Astrocyte (in vitro differentiated cells and primary cell): ENCODE measurements at regions not wholly inside any gene's neighbourhood (a gene's known extent, or its start where the extent isn't known, plus 50 kb on each side); places are given as distances from the start of the nearest gene placed in this dataset.

Source experiments
- DNase-seq: peaks from one replicate; pipeline ENCODE4 v3.0.0-alpha.2; 2010; ENCODE audit warnings: low read depth
- FAIRE-seq: peaks from 2 replicates; lab custom pipeline; 2011; peaks lifted over from hg19 to GRCh38; lab: Jason Lieb, UNC
- H2AFZ ChIP-seq: 2 replicates; pipeline ENCODE4 v1.6.0; 2012; ENCODE audit warnings: low read depth, low read length, inconsistent platforms
- H3K27ac ChIP-seq: 2 replicates; pipeline ENCODE4 v1.5.1; 2011; ENCODE audit warnings: low read depth, low read length, inconsistent platforms
- H3K27me3 ChIP-seq: 2 replicates; pipeline ENCODE4 v1.6.0; 2011; ENCODE audit warnings: low read length, inconsistent platforms; ENCODE audit not compliant: insufficient read depth
- H3K36me3 ChIP-seq: 2 replicates; pipeline ENCODE4 v1.5.1; 2011; ENCODE audit warnings: low read length, inconsistent platforms; ENCODE audit not compliant: insufficient read depth
- H3K4me1 ChIP-seq: 2 replicates; pipeline ENCODE4 v1.5.1; 2011; ENCODE audit warnings: low read length, inconsistent platforms; ENCODE audit not compliant: insufficient read depth
- H3K4me2 ChIP-seq: 2 replicates; pipeline ENCODE4 v1.6.0; 2012; ENCODE audit warnings: low read length, inconsistent platforms
- H3K4me3 ChIP-seq: 2 replicates; pipeline ENCODE4 v1.5.1; 2011; ENCODE audit warnings: low read depth, mild to moderate bottlenecking, low read length, inconsistent platforms; ENCODE audit not compliant: insufficient read depth
- H3K79me2 ChIP-seq: 2 replicates; pipeline ENCODE4 v1.6.0; 2012; ENCODE audit warnings: mild to moderate bottlenecking, low read length, inconsistent platforms; ENCODE audit not compliant: insufficient read depth
- H3K9ac ChIP-seq: 2 replicates; pipeline ENCODE4 v1.6.0; 2012; ENCODE audit warnings: mild to moderate bottlenecking, low read length, inconsistent platforms
- H3K9me3 ChIP-seq: 2 replicates; pipeline ENCODE4 v1.5.1; 2012; ENCODE audit warnings: low read depth, mild to moderate bottlenecking, low read length, inconsistent platforms; ENCODE audit not compliant: insufficient read depth
- H4K20me1 ChIP-seq: 2 replicates; pipeline ENCODE4 v1.6.0; 2012; ENCODE audit warnings: low read length, inconsistent platforms; ENCODE audit not compliant: insufficient read depth
- H3K27ac Mint-ChIP-seq: one replicate; pipeline ENCODE4 v1.8.0; 2021; ENCODE audit warnings: mild to moderate bottlenecking, mixed read lengths; ENCODE audit not compliant: unreplicated experiment
- H3K27me3 Mint-ChIP-seq: one replicate; pipeline ENCODE4 v1.8.0; 2021; ENCODE audit warnings: low read depth, mixed read lengths; ENCODE audit not compliant: unreplicated experiment
- H3K36me3 Mint-ChIP-seq: one replicate; pipeline ENCODE4 v1.8.0; 2021; ENCODE audit warnings: low read depth, mixed read lengths; ENCODE audit not compliant: unreplicated experiment
- H3K4me1 Mint-ChIP-seq: one replicate; pipeline ENCODE4 v1.8.0; 2021; ENCODE audit warnings: low read depth, mixed read lengths; ENCODE audit not compliant: unreplicated experiment
- H3K4me3 Mint-ChIP-seq: one replicate; pipeline ENCODE4 v1.8.0; 2021; ENCODE audit warnings: mild to moderate bottlenecking, moderate library complexity, mixed read lengths; ENCODE audit not compliant: unreplicated experiment
- H3K9me3 Mint-ChIP-seq: one replicate; pipeline ENCODE4 v1.8.0; 2021; ENCODE audit warnings: mild to moderate bottlenecking, mixed read lengths; ENCODE audit not compliant: unreplicated experiment
- CTCF ChIP-seq: IDR thresholded peaks from 2 replicates; pipeline ENCODE4 v1.5.1; 2011; ENCODE audit warnings: low read depth, mild to moderate bottlenecking, inconsistent platforms, low read length, moderate library complexity; ENCODE audit not compliant: insufficient read depth
- EZH2 ChIP-seq: IDR thresholded peaks from 2 replicates; pipeline ENCODE4 v1.6.1; 2012; ENCODE audit warnings: mild to moderate bottlenecking, low read length, inconsistent platforms; ENCODE audit not compliant: insufficient read depth

GRCh38 chr2:19571773-19572172 lies 213.3 kb upstream of the OSR1 start:
- TF ChIP-seq EZH2, result no peak
- no peak for TF ChIP-seq CTCF
- FAIRE-seq, result no peak
- Mint-ChIP-seq H3K4me3 (no peak overlapping the region), H3K27me3 (peaks cover 20% of the 10 kb centered on the region), H3K36me3 (no peaks in the 10 kb centered on the region), H3K4me1 (peaks cover 22% of the 10 kb centered on the region), H3K9me3 (no peaks in the 10 kb centered on the region), H3K27ac (no peak overlapping the region)
- no peaks in the 10 kb centered on the region for H3K36me3 ChIP-seq
- H4K20me1 ChIP-seq, result no peaks in the 10 kb centered on the region
- no peaks in the 10 kb centered on the region for H3K9me3 ChIP-seq
- peaks cover 8% of the 10 kb centered on the region for H3K27me3 ChIP-seq
- H3K4me3 ChIP-seq, result no peak overlapping the region
- H3K4me1 ChIP-seq, result peaks cover 13% of the 10 kb centered on the region
- H2AFZ ChIP-seq, result no peak overlapping the region
- no peak overlapping the region for H3K4me2 ChIP-seq
- H3K9ac ChIP-seq, result no peak overlapping the region
- no peaks in the 10 kb centered on the region for H3K79me2 ChIP-seq
- H3K27ac ChIP-seq, result no peak overlapping the region
- no peak for DNase-seq

GRCh38 chr2:19569300-19569791 lies 210.9 kb upstream of the OSR1 start:
- peaks cover 30% of the 10 kb centered on the region for H3K27me3 Mint-ChIP-seq
- no peak for FAIRE-seq

More at GRCh38 chr2:19569300-19569791, 210.9 kb upstream of the OSR1 start:
- no peak overlapping the region for H3K9ac ChIP-seq
- peak overlapping the region; percentile 9 for H3K4me2 ChIP-seq
- no peak overlapping the region for H3K27ac Mint-ChIP-seq
- H3K4me1 ChIP-seq, result peaks cover 3% of the 10 kb centered on the region
- DNase-seq, result no peak
- TF ChIP-seq CTCF, result no peak
- no peak for TF ChIP-seq EZH2
- H3K27ac ChIP-seq, result no peak overlapping the region
- H2AFZ ChIP-seq, result no peak overlapping the region
- H3K4me3 Mint-ChIP-seq, result no peak overlapping the region
- H3K9me3 Mint-ChIP-seq, result no peaks in the 10 kb centered on the region
- H3K27me3 ChIP-seq, result peaks cover 8% of the 10 kb centered on the region
- H3K9me3 ChIP-seq, result no peaks in the 10 kb centered on the region
- H3K36me3 Mint-ChIP-seq, result no peaks in the 10 kb centered on the region
- no peaks in the 10 kb centered on the region for H3K36me3 ChIP-seq
- H3K79me2 ChIP-seq, result no peaks in the 10 kb centered on the region
- no peak overlapping the region for H3K4me3 ChIP-seq
- H4K20me1 ChIP-seq, result no peaks in the 10 kb centered on the region
- H3K4me1 Mint-ChIP-seq, result peaks cover 14% of the 10 kb centered on the region
